Iris pigment epithelial cell (primary cell): ENCODE measurements at regions not wholly inside any gene's neighbourhood (a gene's known extent, or its start where the extent isn't known, plus 50 kb on each side); places are given as distances from the start of the nearest gene placed in this dataset.
A peak's percentile ranks its signal among the peaks of the same experiment; 100 is the strongest.

ENCODE experiments used
- DNase-seq: peaks from one replicate; pipeline ENCODE4 v3.0.0-alpha.2; 2011; ENCODE audit warnings: low read depth

DNA sequence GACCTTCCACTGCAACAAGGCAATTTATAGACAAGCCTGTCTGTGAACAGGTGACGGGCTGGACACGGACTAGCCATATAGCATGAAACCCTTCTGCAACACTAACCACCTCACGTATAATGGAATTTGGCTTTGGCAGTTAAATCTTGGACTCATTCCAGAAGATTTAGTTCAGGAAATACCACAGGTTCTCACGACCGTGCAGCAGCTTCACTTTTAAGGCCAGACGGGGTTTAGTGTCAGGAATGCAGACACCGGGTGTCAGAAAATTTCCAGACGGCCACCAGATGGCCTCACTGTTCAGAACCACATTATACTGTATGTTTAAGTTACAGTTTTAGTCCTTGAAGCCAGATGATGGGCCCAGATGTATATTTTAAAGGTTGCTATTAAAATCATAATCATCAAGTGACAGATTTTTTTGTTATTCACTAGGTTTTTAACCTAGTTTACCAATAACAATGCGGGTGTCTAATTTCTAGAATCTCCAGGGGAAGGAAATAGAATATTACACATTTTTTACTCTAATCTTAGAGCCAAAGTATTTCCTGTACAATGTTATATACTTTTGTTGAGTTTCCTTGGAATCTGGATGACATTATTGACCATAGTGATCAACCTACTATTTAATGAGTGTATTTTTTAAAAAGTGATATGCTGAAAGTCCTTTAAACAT, 90.5 kb upstream of the TMPO start:
- DNase-seq, result peak; percentile 95

- no peak for DNase-seq
These were observed 89.5 kb upstream of the TMPO start for GRCh38 chr12:98425859-98426258.

DNA sequence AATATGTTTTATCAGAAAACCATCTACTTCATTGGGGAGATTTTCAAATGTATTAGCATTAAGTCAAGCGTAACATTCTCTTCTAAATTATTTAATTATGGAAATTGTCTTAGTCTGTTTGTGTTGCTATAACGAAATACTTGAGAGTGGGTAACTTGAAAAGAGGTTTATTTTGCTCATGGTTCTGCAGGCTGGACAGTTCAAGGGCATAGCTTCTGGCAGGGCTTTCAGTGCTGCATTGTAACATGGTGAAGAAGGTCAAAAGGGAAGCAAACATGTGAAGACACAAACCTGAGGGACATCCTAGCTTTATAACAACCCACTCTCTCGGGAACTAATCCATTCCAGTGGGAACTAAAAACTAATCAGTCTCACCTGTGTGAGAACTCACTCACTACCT, 84.3 kb upstream of the TMPO start:
- no peak for DNase-seq

- DNase-seq, result no peak
These were observed 78.2 kb upstream of the TMPO start for GRCh38 chr12:98437166-98437565.

GRCh38 chr12:98437806-98438595, 77.4 kb upstream of the TMPO start:
- DNase-seq, result no peak

DNA sequence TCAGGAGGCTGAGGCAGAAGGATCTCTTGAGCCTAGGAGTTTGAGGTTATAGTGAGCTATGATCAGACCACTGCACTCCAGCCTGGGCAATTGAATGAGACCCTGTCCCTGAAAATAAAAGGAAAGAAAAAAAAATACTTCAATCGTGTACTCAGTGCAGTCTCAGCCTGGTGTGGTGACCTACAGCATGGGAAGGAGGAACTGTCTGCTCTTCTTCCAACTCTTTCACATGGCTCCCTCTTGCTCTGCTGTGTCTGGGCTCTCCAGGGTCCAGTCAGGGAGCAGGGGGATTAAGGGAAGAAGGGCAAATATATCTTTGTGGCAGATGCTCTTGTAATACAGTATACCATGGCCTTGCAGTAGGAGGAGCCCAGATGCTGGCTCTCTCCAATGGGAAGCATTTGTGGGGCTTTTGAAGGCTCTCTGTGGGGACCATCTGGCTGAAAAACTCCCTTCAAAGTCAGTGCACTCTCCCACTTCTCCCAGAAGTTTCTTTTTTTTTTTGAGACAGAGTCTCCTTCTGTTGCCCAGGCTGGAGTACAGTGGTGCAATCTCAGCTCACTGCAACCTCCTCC, 76.6 kb upstream of the TMPO start:
- no peak for DNase-seq

DNA sequence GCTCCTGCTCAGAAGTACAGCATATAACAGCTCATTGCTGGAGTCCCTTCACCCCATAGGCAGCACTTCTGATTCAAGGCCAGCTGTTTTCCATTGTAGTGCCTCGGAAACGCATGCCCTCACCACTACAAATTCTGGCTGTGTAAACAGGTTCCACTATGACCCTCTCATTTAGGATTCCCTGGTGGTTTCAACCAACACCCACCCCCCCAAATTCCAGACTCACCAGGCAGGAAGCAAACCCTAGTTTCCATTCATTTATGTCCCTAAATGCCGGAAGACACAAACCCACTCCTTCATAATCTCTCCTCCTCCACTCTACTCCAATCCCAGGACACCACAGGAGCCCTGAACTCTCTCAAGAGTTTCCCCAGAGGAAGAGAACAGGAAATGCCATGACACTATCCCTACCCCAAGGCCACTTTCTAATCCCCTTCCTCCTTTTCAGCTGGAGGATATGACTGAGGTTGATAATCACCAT, 75.9 kb upstream of the TMPO start:
- peak; percentile 67 for DNase-seq

- peak; percentile 99 for DNase-seq
These were observed 75.3 kb upstream of the TMPO start for GRCh38 chr12:98439981-98440581.

- no peak for DNase-seq
These were observed 69.3 kb upstream of the TMPO start for GRCh38 chr12:98446060-98446459.

DNA sequence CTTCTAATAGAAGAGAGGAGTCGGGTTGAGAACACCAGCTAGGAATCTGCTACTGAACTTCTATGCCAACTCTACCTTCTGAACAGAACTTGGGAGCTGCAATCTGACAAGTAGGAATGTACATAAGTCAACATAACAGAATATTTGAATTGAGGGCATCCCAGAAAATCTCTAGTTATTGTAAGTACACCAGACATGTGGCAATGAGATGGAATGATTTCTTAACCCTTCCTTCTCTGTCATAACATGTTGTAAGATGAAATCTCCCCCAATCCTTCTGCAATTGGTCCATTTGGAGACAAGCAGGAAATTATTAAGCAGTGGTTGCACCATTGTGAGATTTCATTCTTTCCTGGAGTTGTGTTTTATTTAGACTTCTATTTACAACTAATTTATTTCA, 68.7 kb upstream of the TMPO start:
- peak; percentile 85 for DNase-seq

DNA sequence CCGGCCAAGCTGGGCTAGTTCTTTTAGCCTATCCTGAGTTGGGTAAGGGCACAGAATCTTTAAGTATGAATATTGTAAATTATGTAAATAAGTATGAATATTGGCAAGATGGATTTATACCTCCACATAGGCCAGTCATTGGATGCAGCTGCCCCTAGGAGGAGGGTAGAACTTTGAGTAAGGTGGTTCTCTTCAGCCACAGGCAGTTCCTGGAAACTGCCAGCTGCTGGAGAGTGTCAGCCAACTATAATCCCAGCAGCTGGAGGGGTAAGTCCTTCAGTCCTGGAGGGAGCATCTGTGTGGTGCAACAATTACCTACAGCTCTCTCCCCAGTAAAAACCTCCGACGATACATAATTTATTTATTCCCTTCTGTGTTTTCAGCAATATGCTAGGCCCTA, 65.8 kb upstream of the TMPO start:
- DNase-seq, result no peak

DNA sequence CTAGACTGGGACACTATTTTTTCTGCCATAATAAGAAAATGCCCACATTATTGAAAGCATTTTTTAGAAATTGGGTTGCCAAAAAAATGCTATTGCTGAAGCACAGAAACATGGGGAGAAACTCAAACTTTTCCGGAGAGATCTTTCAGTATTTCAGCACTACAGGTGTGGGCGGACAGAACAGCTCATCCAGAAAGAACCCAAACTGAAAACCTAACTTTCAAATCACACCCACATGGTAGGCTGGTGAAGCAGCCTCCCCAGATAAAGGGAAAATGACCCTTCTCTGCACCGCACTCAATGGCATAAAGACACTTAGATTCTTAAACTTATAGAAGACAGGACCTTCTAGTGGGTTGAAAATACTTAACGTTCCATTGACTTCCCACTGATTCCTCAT, 62.3 kb upstream of the TMPO start:
- DNase-seq, result no peak

DNA sequence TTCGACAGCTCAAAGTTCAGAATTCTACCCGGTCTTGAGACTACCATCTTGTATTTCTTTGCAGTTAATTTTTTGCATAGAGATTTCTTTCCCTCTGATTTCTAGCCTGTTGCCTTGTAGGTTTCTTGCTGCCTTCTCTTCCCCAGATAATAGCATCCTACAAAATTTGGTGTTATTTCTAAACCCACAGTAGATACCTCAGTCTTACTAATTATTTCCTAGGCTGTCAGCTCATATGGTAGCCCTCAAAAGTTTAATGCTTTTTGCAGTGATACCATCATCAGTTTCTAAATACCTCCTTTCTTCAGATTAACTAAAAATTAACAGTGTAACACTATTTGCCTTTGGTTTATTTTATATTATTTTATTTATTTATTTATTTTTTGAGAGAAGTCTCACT, 61.9 kb upstream of the TMPO start:
- DNase-seq, result no peak

DNA sequence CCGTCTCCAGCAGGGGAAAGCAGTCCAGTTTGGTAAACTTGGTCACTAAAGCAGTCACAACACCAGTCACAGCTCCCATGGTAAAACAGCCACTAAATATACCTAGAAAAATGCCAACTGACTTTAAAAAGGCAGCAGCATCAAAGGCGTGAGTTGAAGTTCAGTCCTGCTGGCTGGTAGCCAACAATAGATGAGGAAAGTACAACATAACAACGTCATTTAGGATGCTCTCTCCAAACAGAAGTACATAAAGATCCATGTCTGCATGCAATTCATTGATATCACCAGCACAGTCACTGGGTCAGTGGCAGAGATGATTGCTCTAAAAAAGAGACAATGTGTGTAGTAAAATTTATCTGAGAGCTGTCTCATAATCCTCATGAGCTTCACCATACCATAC, 59.3 kb upstream of the TMPO start:
- DNase-seq, result no peak

DNA sequence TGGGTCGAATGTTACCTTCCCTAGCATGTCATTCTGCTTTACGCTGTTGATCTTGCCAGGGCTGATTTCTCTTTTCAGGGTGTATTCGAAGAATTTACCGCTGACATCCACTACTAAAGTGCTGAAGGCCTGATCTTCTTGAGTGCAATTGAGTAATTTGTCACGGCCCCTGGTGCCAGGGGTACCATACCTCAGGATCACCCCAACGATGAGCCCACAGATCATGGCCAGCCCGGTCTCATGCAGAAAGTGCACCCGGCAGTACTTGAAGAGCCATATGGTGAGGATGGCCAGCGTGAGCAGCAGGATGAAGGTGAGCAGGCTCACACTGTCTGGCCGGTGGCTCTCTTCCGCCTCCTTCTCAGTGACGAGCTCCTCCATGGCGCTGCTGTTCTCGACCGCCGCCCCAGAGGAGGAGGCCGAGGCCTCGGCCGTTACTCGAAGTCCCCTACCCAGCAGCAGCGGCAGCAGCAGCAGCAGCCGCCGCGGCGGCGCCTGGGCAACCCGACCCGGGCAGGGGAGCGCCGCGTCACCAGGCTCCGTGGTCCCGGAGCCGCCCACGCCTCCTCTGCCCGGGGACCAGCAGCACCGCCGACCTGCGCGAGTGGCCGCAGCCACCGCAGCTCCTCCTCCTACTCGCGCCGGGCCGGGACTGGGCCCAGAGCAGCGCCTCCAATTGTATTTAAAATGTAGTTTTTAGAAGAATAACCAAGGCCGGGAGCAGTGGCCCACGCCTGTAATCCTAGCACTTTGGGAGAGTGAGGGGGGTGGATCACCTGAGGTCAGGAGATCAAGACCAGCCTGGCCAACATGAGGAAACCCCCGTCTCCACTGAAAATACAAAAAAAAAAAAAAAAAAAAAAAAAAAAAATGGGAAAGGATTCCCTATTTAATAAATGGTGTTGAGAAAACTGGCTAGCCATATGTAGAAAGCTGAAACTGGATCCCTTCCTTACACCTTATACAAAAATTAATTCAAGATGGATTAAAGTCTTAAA, 58.5 kb upstream of the TMPO start:
- peak; percentile 57 for DNase-seq

GRCh38 chr12:98464190-98464589, 51.2 kb upstream of the TMPO start:
- peak; percentile 87 for DNase-seq

DNA sequence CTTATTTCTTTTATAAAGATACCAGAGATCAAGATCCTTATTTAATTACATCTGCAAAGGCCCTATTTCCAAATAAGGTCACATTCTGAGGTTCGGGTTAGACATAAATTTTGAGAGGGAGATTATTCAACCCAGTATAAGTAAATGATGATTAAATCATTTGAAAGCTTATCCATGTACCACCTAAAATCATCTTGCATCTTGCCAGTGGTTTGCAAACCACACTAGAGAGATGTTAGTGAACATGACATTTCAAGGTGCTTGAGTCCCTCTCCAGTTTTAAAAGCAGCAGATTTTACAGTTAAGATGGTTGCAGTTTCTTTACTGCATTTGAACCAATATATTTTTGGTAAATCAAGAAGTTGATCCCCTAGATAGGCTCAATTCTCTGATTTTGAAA, 49.9 kb upstream of the TMPO start:
- no peak for DNase-seq
